H1 (cell line): ENCODE measurements at regions not wholly inside any gene's neighbourhood (a gene's known extent, or its start where the extent isn't known, plus 50 kb on each side); places are given as distances from the start of the nearest gene placed in this dataset.

Experiments used
- CTCF ChIA-PET: fragments of 300-600 bp; sonication (Branson Sonifier 250); formaldehyde crosslinking; loops from one replicate; lab custom pipeline; 2021; ENCODE audit not compliant: partially characterized antibody; lab: Charles Lee
- POLR2A ChIA-PET: fragments of 300-600 bp; sonication (Branson Sonifier 250); formaldehyde crosslinking; loops from one replicate; lab custom pipeline; 2021; ENCODE audit warnings: inconsistent platforms; ENCODE audit not compliant: partially characterized antibody; lab: Charles Lee
- DNase-seq, 2 experiments: peaks; one replicate each; pipeline versions ENCODE4 v3.0.0 to v3.0.0-alpha.2; 2010 to 2022; ENCODE audit warnings: low spot score in 2 of 2, low read depth in 1 of 2, mixed read lengths in 1 of 2
- FAIRE-seq: peaks from 2 replicates; lab custom pipeline; 2011; peaks lifted over from hg19 to GRCh38; lab: Jason Lieb, UNC
- H2AFZ ChIP-seq: 2 replicates; pipeline ENCODE4 v1.8.1; 2012; ENCODE audit warnings: low read length, inconsistent platforms
- H2AK5ac ChIP-seq: 2 replicates; pipeline ENCODE4 v1.6.1; 2013; ENCODE audit warnings: low read depth, low read length
- H2BK120ac ChIP-seq: replicated peaks from 2 replicates; pipeline ENCODE3; 2013; ENCODE audit warnings: low read depth, low read length, inconsistent platforms
- H2BK12ac ChIP-seq: 2 replicates; pipeline ENCODE4 v1.6.1; 2013; ENCODE audit warnings: low read depth, low read length
- H2BK15ac ChIP-seq: 2 replicates; pipeline ENCODE4 v1.6.1; 2013; ENCODE audit warnings: low read length
- H2BK20ac ChIP-seq: 2 replicates; pipeline ENCODE4 v1.6.1; 2013; ENCODE audit warnings: low read length
- H2BK5ac ChIP-seq: 2 replicates; pipeline ENCODE4 v1.6.1; 2013; ENCODE audit warnings: low read depth, low read length
- H3K14ac ChIP-seq: 2 replicates; pipeline ENCODE4 v1.6.1; 2013; ENCODE audit warnings: inconsistent platforms; ENCODE audit not compliant: insufficient read length
- H3K18ac ChIP-seq: 2 replicates; pipeline ENCODE4 v1.6.1; 2013; ENCODE audit warnings: low read length; ENCODE audit errors: extremely low read depth
- H3K23ac ChIP-seq: 2 replicates; pipeline ENCODE4 v1.6.1; 2013; ENCODE audit warnings: inconsistent platforms; ENCODE audit not compliant: insufficient read length
- H3K23me2 ChIP-seq: 2 replicates; pipeline ENCODE4 v1.6.1; 2013; ENCODE audit warnings: low read depth, low read length
- H3K27ac ChIP-seq: 2 replicates; pipeline ENCODE4 v1.6.1; 2011; ENCODE audit warnings: low read depth, low read length, inconsistent platforms
- H3K27me3 ChIP-seq, 4 experiments: replicated peaks in 1 of 4; 1 replicate in 1 of 4; 2 replicates in 3 of 4; pipeline versions ENCODE4 v1.6.1 to v1.8.1; 2011 to 2013; ENCODE audit warnings: low read length in 3 of 4, mild to moderate bottlenecking in 3 of 4, inconsistent platforms in 2 of 4, mixed read lengths in 2 of 4, moderate library complexity in 1 of 4; ENCODE audit not compliant: control insufficient read depth in 3 of 4, insufficient read depth in 3 of 4; ENCODE audit errors: extremely low read depth in 1 of 4
- H3K36me3 ChIP-seq, 4 experiments: 2 replicates each; pipeline versions ENCODE4 v1.6.1 to v1.8.1; 2011 to 2013; ENCODE audit warnings: mild to moderate bottlenecking in 4 of 4, low read length in 3 of 4, moderate library complexity in 2 of 4, control low read depth in 1 of 4, inconsistent platforms in 1 of 4; ENCODE audit not compliant: insufficient read depth in 4 of 4, control insufficient read depth in 2 of 4
- H3K4ac ChIP-seq: replicated peaks from 2 replicates; pipeline ENCODE3; 2013; ENCODE audit warnings: low read length, low read depth, mixed read lengths, inconsistent platforms; ENCODE audit not compliant: insufficient read length
- H3K4me1 ChIP-seq, 4 experiments: replicated peaks in 1 of 4; 1 replicate in 1 of 4; 2 replicates in 3 of 4; pipeline versions ENCODE4 v1.6.1 to v1.8.1; 2011 to 2013; ENCODE audit warnings: low read length in 3 of 4, inconsistent platforms in 2 of 4, mixed read lengths in 1 of 4; ENCODE audit not compliant: insufficient read depth in 4 of 4, control insufficient read depth in 3 of 4
- H3K4me2 ChIP-seq, 2 experiments: 2 replicates each; pipeline versions ENCODE4 v1.6.1 to v1.8.1; 2011 to 2013; ENCODE audit warnings: low read depth in 2 of 2, low read length in 2 of 2, control low read depth in 1 of 2, inconsistent platforms in 1 of 2, mild to moderate bottlenecking in 1 of 2; ENCODE audit not compliant: insufficient read depth in 1 of 2
- H3K4me3 ChIP-seq, 4 experiments: fragments of 200-600, 300-600 bp in 1 of 4; sonication (generic), shearing (Covaris generic), sonication (Bioruptor Twin) in 1 of 4; 2 replicates each; pipeline versions ENCODE4 v1.5.1 to v1.8.1; 2011 to 2016; ENCODE audit warnings: low read length in 4 of 4, low read depth in 3 of 4, control low read depth in 2 of 4, inconsistent platforms in 2 of 4, mild to moderate bottlenecking in 2 of 4, mixed read lengths in 1 of 4, moderate library complexity in 1 of 4; ENCODE audit not compliant: insufficient read depth in 2 of 4; ENCODE audit errors: extremely low read depth in 1 of 4
- H3K56ac ChIP-seq: replicated peaks from 2 replicates; pipeline ENCODE3; 2013; ENCODE audit warnings: low read depth, mild to moderate bottlenecking, mixed read lengths, low read length, inconsistent platforms; ENCODE audit not compliant: insufficient read length
- H3K79me1 ChIP-seq: 2 replicates; pipeline ENCODE4 v1.6.1; 2013; ENCODE audit warnings: low read depth, low read length, control low read depth
- H3K79me2 ChIP-seq, 2 experiments: 2 replicates each; pipeline versions ENCODE4 v1.6.1 to v1.8.1; 2012 to 2013; ENCODE audit warnings: low read length in 2 of 2, mild to moderate bottlenecking in 2 of 2, inconsistent platforms in 1 of 2; ENCODE audit not compliant: insufficient read depth in 2 of 2, control insufficient read depth in 1 of 2
- H3K9ac ChIP-seq, 4 experiments: replicated peaks in 1 of 4; 1 replicate in 1 of 4; 2 replicates in 3 of 4; pipeline versions ENCODE4 v1.6.1 to v1.8.1; 2011 to 2013; ENCODE audit warnings: low read depth in 3 of 4, low read length in 3 of 4, control low read depth in 2 of 4, mild to moderate bottlenecking in 2 of 4, moderate library complexity in 2 of 4, inconsistent platforms in 1 of 4; ENCODE audit errors: extremely low read depth in 1 of 4
- H3K9me3 ChIP-seq, 2 experiments: 2 replicates each; pipeline versions ENCODE4 v1.6.1 to v1.8.1; 2012 to 2013; ENCODE audit warnings: mild to moderate bottlenecking in 2 of 2, moderate library complexity in 2 of 2, control low read depth in 1 of 2, inconsistent platforms in 1 of 2, low read depth in 1 of 2, low read length in 1 of 2, mixed read lengths in 1 of 2; ENCODE audit not compliant: insufficient read depth in 2 of 2
- H4K20me1 ChIP-seq, 2 experiments: replicated peaks in 1 of 2; 2 replicates each; pipeline versions ENCODE3 to v1.8.1; 2011 to 2013; ENCODE audit warnings: inconsistent platforms in 2 of 2, low read length in 2 of 2, mild to moderate bottlenecking in 1 of 2; ENCODE audit not compliant: insufficient read depth in 2 of 2, control insufficient read depth in 1 of 2
- H4K5ac ChIP-seq: 2 replicates; pipeline ENCODE4 v1.6.1; 2013; ENCODE audit warnings: low read length, low read depth, mixed read lengths, inconsistent platforms; ENCODE audit not compliant: insufficient read length
- H4K8ac ChIP-seq: 2 replicates; pipeline ENCODE4 v1.8.0; 2013; ENCODE audit warnings: mild to moderate bottlenecking, moderate library complexity, low read length, inconsistent platforms; ENCODE audit not compliant: insufficient read depth; ENCODE audit errors: extremely low read depth
- H4K91ac ChIP-seq: replicated peaks from 2 replicates; pipeline ENCODE3; 2013; ENCODE audit warnings: low read length, mixed read lengths, inconsistent platforms; ENCODE audit not compliant: insufficient read length
- CBX5 ChIP-seq: fragments of 300-800, 300-1000 bp; sonication (generic); IDR thresholded peaks from 2 replicates; pipeline ENCODE4 v1.7.1; 2016; ENCODE audit warnings: antibody characterized with exemption, low read length, low read depth
- CHD1 ChIP-seq: IDR thresholded peaks from 2 replicates; pipeline ENCODE4 v1.6.1; 2012; ENCODE audit warnings: low read depth, low read length, improper control_type of control experiment
- CREB1 ChIP-seq: IDR thresholded peaks from 2 replicates; pipeline ENCODE4 v1.6.1; 2012; ENCODE audit warnings: inconsistent platforms
- JUND ChIP-seq: IDR thresholded peaks from 2 replicates; pipeline ENCODE4 v1.6.1; 2011; ENCODE audit warnings: mild to moderate bottlenecking, improper control_type of control experiment, low read length
- KDM1A ChIP-seq: fragments of 200-600, 300-600 bp; sonication (generic); IDR thresholded peaks from 2 replicates; pipeline ENCODE4 v1.7.1; 2016; ENCODE audit warnings: mild to moderate bottlenecking, low read length, borderline replicate concordance
- PHF8 ChIP-seq: fragments of 200-600 bp; sonication (generic); conservative IDR thresholded peaks from 2 replicates; pipeline ENCODE4 v1.7.1; 2012; ENCODE audit warnings: low read depth, mild to moderate bottlenecking, inconsistent platforms, low read length, moderate library complexity
- SAP30 ChIP-seq: fragments of 300-600 bp; sonication (generic); IDR thresholded peaks from 2 replicates; pipeline ENCODE4 v1.7.1; 2012; ENCODE audit warnings: low read length, moderate library complexity, mild to moderate bottlenecking, inconsistent platforms; ENCODE audit not compliant: insufficient read depth, insufficient replicate concordance
- TBP ChIP-seq: IDR thresholded peaks from 2 replicates; pipeline ENCODE4 v1.6.1; 2011; ENCODE audit warnings: low read depth, low read length, improper control_type of control experiment
- WGBS, 2 experiments: shearing (Covaris generic) in 1 of 2; methylation state at CpG; one replicate each; pipeline versions ENCODE4 v1.1.6 to v1.1.7; 2013 to 2015; ENCODE audit warnings: low lambda C conversion rate in 2 of 2, mixed read lengths in 2 of 2, inconsistent platforms in 1 of 2, low coverage in 1 of 2, missing lambda C conversion rate in 1 of 2; ENCODE audit not compliant: insufficient replicate concordance in 2 of 2, insufficient coverage in 1 of 2, insufficient read length in 1 of 2; ENCODE audit errors: extremely low coverage in 1 of 2, missing lambda C conversion rate in 1 of 2; 5-methylcytosine and 5-hydroxymethylcytosine counted together

- POLR2A ChIA-PET = no interaction called here
- 96% methylated on average over 3 of the region's 3 CpGs; no CpG with 5 or more reads in 1 of the 2 experiments for WGBS, 2 experiments
- no peak overlapping the region for H4K91ac ChIP-seq
These were observed 143.3 kb downstream of the IRX1 start for GRCh38 chr5:3738919-3739318.

More at GRCh38 chr5:3738919-3739318, 143.3 kb downstream of the IRX1 start:
- Histone ChIP-seq H3K9me3 (no peaks in the 10 kb centered on the region), H3K79me1 (no peaks in the 10 kb centered on the region), H2BK15ac (no peak overlapping the region), H4K5ac (no peak overlapping the region), H2BK12ac (no peak overlapping the region), H4K20me1 (no peaks in the 10 kb centered on the region), H3K9ac (no peak overlapping the region), H3K4ac (no peak overlapping the region), H3K56ac (no peak overlapping the region), H3K14ac (no peak overlapping the region), H3K4me2 (no peak overlapping the region), H3K23ac (no peak overlapping the region), H3K23me2 (no peaks in the 10 kb centered on the region), H3K27ac (no peak overlapping the region), H3K4me1 (peaks cover 0 to 2% (median 0%) of the 10 kb centered on the region in 4 experiments; a peak in 1 of 7 replicates), H2BK20ac (no peak overlapping the region), H2AK5ac (no peak overlapping the region), H2BK120ac (no peak overlapping the region), H2AFZ (no peak overlapping the region), H4K8ac (no peak overlapping the region), H2BK5ac (no peak overlapping the region), H3K79me2 (no peaks in the 10 kb centered on the region), H3K18ac (no peak overlapping the region), H3K36me3 (no peaks in the 10 kb centered on the region), H3K27me3 (no peaks in the 10 kb centered on the region), H3K4me3 (no peak overlapping the region)
- no peak for FAIRE-seq
- TF ChIP-seq CREB1 (no peak), KDM1A (no peak), SAP30 (no peak), CHD1 (no peak), CBX5 (no peak), PHF8 (no peak), JUND (no peak), TBP (no peak)
- no peak for DNase-seq
- CTCF ChIA-PET = interaction anchor here (0.7 to 1.6 kb wide), 5 partner anchors 8 to 557 kb away, joined by 3 to 5 read pairs (median 4); no protein-coding TSS in a partner anchor
